GM12864 (cell line): ENCODE measurements at regions not wholly inside any gene's neighbourhood (a gene's known extent, or its start where the extent isn't known, plus 50 kb on each side); places are given as distances from the start of the nearest gene placed in this dataset.

Experiments used
- DNase-seq: peaks from one replicate; pipeline ENCODE4 v3.0.0-alpha.2; 2011; ENCODE audit warnings: low read depth
- H3K4me3 ChIP-seq: 2 replicates; pipeline ENCODE4 v1.5.1; 2011; ENCODE audit warnings: mild to moderate bottlenecking, low read depth, low read length, control low read depth
- TF ChIP-seq, protein P1 (sequence below): IDR thresholded peaks from 2 replicates; pipeline ENCODE4 v1.5.1; 2011; ENCODE audit warnings: low read depth, mild to moderate bottlenecking, moderate library complexity, low read length, control low read depth, inconsistent platforms; ENCODE audit errors: missing control alignments

DNA sequence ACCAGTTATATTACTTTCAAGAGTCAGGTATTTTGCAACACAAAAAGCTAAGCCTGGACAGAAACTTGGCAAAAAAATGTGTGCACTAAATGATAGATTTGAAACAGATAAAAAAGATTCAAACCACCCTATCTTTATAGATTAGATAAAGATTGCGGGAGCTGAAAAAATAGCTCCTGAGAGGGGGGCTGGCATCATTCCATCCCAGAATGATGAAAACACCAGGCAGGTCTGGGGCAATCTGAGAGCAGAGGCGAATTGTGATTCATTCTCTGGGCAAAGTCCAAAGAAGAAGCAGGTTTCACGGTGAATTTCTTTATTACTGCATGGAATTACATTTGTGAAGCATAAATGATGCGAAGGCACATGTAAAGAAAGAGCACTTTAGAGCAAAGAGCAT, 168.5 kb upstream of the DMD start:
- TF ChIP-seq, protein P1, sequence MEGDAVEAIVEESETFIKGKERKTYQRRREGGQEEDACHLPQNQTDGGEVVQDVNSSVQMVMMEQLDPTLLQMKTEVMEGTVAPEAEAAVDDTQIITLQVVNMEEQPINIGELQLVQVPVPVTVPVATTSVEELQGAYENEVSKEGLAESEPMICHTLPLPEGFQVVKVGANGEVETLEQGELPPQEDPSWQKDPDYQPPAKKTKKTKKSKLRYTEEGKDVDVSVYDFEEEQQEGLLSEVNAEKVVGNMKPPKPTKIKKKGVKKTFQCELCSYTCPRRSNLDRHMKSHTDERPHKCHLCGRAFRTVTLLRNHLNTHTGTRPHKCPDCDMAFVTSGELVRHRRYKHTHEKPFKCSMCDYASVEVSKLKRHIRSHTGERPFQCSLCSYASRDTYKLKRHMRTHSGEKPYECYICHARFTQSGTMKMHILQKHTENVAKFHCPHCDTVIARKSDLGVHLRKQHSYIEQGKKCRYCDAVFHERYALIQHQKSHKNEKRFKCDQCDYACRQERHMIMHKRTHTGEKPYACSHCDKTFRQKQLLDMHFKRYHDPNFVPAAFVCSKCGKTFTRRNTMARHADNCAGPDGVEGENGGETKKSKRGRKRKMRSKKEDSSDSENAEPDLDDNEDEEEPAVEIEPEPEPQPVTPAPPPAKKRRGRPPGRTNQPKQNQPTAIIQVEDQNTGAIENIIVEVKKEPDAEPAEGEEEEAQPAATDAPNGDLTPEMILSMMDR: no peak
- no peak for DNase-seq
- H3K4me3 ChIP-seq: no peak overlapping the region

DNA sequence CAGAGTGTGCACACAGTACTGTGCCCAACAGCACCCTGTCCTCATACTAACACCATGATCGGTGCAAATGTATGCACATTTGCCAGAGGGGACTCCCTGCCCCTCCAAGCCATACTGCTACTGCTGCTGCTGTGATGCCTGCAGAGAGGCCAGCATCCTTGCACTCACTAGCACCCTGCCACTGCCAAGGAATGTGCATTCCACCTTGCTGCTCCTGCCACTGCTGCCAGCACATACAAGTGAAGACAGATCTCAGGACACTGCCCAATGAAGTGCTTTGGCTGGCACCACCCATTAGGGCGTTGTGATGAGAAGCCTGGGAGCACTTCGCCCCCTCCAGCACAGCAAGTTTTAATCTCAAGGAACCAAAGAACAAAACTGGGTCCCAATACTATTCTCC, 146.3 kb upstream of the DMD start:
- TF ChIP-seq, protein P1: no peak
- no peak overlapping the region for H3K4me3 ChIP-seq
- no peak for DNase-seq

DNA sequence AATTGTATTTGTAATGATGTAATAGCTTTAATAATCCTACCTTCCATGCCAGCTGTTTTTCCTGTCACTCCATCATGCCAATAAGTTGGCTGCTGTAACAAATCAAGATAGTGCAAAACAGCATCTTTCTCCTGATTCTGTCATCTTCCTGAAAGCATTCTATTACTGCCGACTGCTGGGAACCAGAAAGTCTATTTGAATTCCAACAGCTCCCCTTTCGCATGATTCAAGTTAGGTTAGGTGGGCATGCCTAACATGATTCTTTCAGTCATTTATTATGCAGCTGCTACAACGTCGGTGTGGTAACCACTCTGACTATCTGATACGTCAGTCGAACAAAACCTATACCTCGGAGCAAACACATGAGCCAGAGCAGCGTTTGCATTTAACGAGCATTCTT, 127.9 kb upstream of the DMD start:
- TF ChIP-seq, protein P1: no peak
- H3K4me3 ChIP-seq: no peak overlapping the region
- DNase-seq: no peak

DNA sequence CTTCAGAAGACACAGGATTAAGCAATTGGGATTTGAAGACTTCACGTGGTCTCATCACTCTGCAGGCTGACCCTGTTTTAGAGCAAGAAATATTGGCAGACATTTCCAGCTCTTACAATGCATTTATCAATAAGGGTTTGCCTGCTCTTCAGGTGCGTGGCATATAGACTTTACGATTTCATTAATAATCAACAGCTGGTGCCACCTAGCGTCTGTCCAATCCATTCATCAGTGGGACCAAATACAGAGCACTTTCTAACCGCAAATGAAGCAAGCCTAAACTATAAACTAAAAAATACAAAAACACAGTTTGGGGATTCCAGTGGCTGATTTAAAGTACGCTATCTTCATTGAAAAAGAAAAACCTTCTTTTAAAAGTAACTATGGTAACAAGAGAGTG, 125.4 kb upstream of the DMD start:
- H3K4me3 ChIP-seq: no peak overlapping the region
- DNase-seq: no peak
- TF ChIP-seq, protein P1: no peak

DNA sequence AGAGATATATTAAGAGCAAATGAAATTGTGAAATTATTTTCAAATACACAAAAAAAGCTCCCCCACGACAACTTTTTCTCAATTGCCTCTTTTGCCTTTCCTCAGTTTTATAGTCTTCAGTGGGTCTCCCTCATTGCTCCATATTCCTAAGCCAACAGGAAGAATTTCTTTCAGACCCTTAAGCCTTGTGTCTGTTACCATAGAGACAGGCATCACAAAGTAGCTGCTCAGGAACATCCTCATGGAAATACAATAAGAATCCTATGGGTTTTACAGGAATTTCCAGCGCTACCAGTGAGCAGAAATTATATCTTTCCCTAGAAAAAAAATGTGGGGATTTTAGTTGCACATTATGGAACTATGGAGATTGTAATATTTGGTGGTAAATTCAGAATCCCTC, 121.9 kb upstream of the DMD start:
- TF ChIP-seq, protein P1: no peak
- DNase-seq: no peak
- H3K4me3 ChIP-seq: no peak overlapping the region

DNA sequence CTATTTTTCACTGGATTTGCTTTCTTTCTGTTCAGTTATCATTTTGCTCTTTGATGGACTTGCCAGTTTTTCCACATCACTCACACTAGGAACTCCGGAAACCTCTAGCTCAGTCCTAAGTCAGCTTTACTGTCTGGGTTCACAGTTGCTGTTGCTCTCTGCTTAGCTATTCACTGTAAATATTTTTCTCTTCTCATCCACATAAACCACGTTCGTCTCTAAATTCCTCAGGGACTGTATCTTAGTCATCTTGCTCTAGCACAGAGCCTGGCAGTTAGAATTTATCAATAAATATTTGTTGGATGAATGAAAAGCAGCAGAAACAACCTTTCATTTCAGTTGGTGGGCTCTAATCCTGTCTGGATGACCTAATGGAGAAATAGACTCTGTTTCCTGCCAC, 119.4 kb upstream of the DMD start:
- TF ChIP-seq, protein P1: no peak
- H3K4me3 ChIP-seq: no peak overlapping the region
- DNase-seq: no peak

DNA sequence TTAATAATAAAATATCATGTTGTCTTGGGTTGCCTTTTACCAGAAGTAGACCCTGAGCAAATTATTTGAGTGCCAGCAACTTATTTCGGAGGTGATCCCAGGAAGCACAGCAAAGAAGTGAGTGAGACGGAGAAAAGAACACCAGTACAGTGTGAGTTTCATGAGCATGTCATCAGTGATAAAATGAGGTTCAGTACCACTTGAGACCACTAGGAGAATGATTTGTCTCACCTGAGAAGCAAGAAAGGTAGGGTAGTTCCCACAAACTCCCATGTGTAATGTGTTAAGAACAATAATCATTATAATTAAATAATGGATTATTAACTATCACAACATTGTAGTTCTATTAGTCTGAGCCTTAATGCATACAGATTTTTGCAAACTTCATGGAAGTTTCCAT, 112.8 kb upstream of the DMD start:
- TF ChIP-seq, protein P1: no peak
- no peak overlapping the region for H3K4me3 ChIP-seq
- no peak for DNase-seq
